NT2/D1 (cell line): ENCODE measurements at regions not wholly inside any gene's neighbourhood (a gene's known extent, or its start where the extent isn't known, plus 50 kb on each side); places are given as distances from the start of the nearest gene placed in this dataset.

Experiments used
- SUZ12 ChIP-seq: IDR thresholded peaks from 2 replicates; pipeline ENCODE4 v1.6.1; 2011; ENCODE audit not compliant: insufficient read length, insufficient read depth; ENCODE audit errors: extremely low read depth
- YY1 ChIP-seq: IDR thresholded peaks from 2 replicates; pipeline ENCODE4 v1.6.1; 2011; ENCODE audit not compliant: insufficient read length, insufficient read depth
- ZNF274 ChIP-seq: IDR thresholded peaks from 2 replicates; pipeline ENCODE4 v1.6.1; 2011; ENCODE audit warnings: mild to moderate bottlenecking, low read depth, low read length

GRCh38 chr20:11429168-11429567, 488.5 kb upstream of the BTBD3 start:
- TF ChIP-seq YY1 (no peak), ZNF274 (no peak), SUZ12 (no peak)
